SHP77 treated with DMSO at 0.1 percent for 48 hours (cell line): ENCODE measurements at regions not wholly inside any gene's neighbourhood (a gene's known extent, or its start where the extent isn't known, plus 50 kb on each side); places are given as distances from the start of the nearest gene placed in this dataset.

Source experiments
- DNase-seq: peaks from one replicate; lab custom pipeline; 2025; lab: John Stamatoyannopoulos, UW

- DNase-seq, result no peak
These were observed 1054.4 kb downstream of the TBC1D22A start for GRCh38 chr22:47816863-47817210.

- no peak for DNase-seq
These were observed 1053.8 kb downstream of the TBC1D22A start for GRCh38 chr22:47816121-47816862.

GRCh38 chr22:47814474-47814873 lies 1052.0 kb downstream of the TBC1D22A start:
- DNase-seq, result no peak

GRCh38 chr22:47813661-47814060 lies 1051.2 kb downstream of the TBC1D22A start:
- no peak for DNase-seq

- no peak for DNase-seq
These were observed 1049.5 kb downstream of the TBC1D22A start for GRCh38 chr22:47811971-47812370.

- DNase-seq, result no peak
These were observed 1048.4 kb downstream of the TBC1D22A start for GRCh38 chr22:47810505-47811500.

GRCh38 chr22:47808886-47809620 lies 1046.6 kb downstream of the TBC1D22A start:
- DNase-seq, result no peak

- no peak for DNase-seq
These were observed 1045.8 kb downstream of the TBC1D22A start for GRCh38 chr22:47808236-47808635.

GRCh38 chr22:47807506-47807905 lies 1045.1 kb downstream of the TBC1D22A start:
- DNase-seq, result no peak

GRCh38 chr22:47806894-47807293 lies 1044.4 kb downstream of the TBC1D22A start:
- DNase-seq, result no peak

- DNase-seq, result no peak
These were observed 1043.0 kb downstream of the TBC1D22A start for GRCh38 chr22:47805394-47805935.

- no peak for DNase-seq
These were observed 1041.8 kb downstream of the TBC1D22A start for GRCh38 chr22:47804281-47804680.

- no peak for DNase-seq
These were observed 1040.0 kb downstream of the TBC1D22A start for GRCh38 chr22:47802421-47802820.

GRCh38 chr22:47801541-47802245 lies 1039.2 kb downstream of the TBC1D22A start:
- DNase-seq, result no peak

- DNase-seq, result no peak
These were observed 1035.8 kb downstream of the TBC1D22A start for GRCh38 chr22:47798229-47798628.

- DNase-seq, result no peak
These were observed 1035.0 kb downstream of the TBC1D22A start for GRCh38 chr22:47797342-47797945.

GRCh38 chr22:47796128-47796908 lies 1033.9 kb downstream of the TBC1D22A start:
- DNase-seq, result no peak

GRCh38 chr22:47795477-47796127 lies 1033.2 kb downstream of the TBC1D22A start:
- no peak for DNase-seq

- DNase-seq, result no peak
These were observed 1032.4 kb downstream of the TBC1D22A start for GRCh38 chr22:47794851-47795250.
